ENCODE measurements at regions not wholly inside any gene's neighbourhood (a gene's known extent, or its start where the extent isn't known, plus 50 kb on each side); places are given as distances from the start of the nearest gene placed in this dataset.

- TF ChIP-seq CBFA2T2 (conservative IDR thresholded peaks at IDR 0.05) (peak; percentile 52), ZSCAN29 (IDR thresholded peaks at IDR 0.05) (no peak), ZNF263 (CRISPR knock-in tag; IDR thresholded peaks at IDR 0.05; ENCODE audit: borderline replicate concordance) (no peak), CBFA2T3 (IDR thresholded peaks at IDR 0.05) (peak; percentile 67), TAL1 (IDR thresholded peaks at IDR 0.05) (peak; percentile 38; the same call in 1 of the 2 replicates), TCF3 (CRISPR knock-in tag; IDR thresholded peaks at IDR 0.05) (peak; percentile 37; the same call in 1 of the 2 replicates)
- POLR2A ChIA-PET: interaction anchor here (0.7 to 0.9 kb wide), 2 partner anchors 7 to 13 kb away, joined by 3 to 4 read pairs; no protein-coding TSS in a partner anchor
- Histone ChIP-seq H3K27ac (ENCODE audit: extremely low read depth, low read depth, low read length) (no peak overlapping the region; the same call in 2 of the 3 replicates), H4K20me1 (replicated peaks; ENCODE audit: control insufficient read depth, insufficient read depth, low read length) (no peaks in the 10 kb centered on the region), H3K4me1 (replicated peaks in 1 of 2; ENCODE audit: control insufficient read depth in 2 of 2, insufficient read depth in 2 of 2, low read length in 2 of 2) (peaks cover 3 to 16% of the 10 kb centered on the region in 2 experiments; a peak in 4 of 5 replicates), H3K4me2 (ENCODE audit: insufficient read depth, low read length) (peak overlapping the region; percentile 41; the same call in 1 of the 2 replicates), H3K27me3 (ENCODE audit: control insufficient read depth in 2 of 2, insufficient read depth in 2 of 2, low read length in 2 of 2) (no peaks in the 10 kb centered on the region), H2AFZ (ENCODE audit: low read depth, low read length) (peak overlapping the region; percentile 22; the same call in 1 of the 2 replicates), H3K79me2 (ENCODE audit: control insufficient read depth, insufficient read depth, low read length) (no peaks in the 10 kb centered on the region), H3K9ac (ENCODE audit: insufficient read depth in 1 of 2, low read depth in 2 of 2, low read length in 2 of 2) (no peak overlapping the region), H3K4me3 (no peak overlapping the region), H3K9me1 (ENCODE audit: control insufficient read depth, insufficient read depth, low read length) (no peaks in the 10 kb centered on the region), H3K36me3 (ENCODE audit: control insufficient read depth, insufficient read depth, low read length) (no peaks in the 10 kb centered on the region), H3K9me3 (replicated peaks; ENCODE audit: control insufficient read depth, insufficient read depth, low read depth, low read length) (no peaks in the 10 kb centered on the region)
- ATAC-seq (peak; percentile 74), FAIRE-seq (no peak), DNase-seq (ENCODE audit: extremely low read depth in 1 of 4, low spot score in 3 of 4) (peak; percentile 17 to 27 (median 21))
- in situ Hi-C loops (cut with MboI) (no loop called here), intact Hi-C loops (cut with micrococcal nuclease) (no loop called here)
- no TSS peak for BruUV-seq (replicated peaks)
- CTCF ChIA-PET (ENCODE audit: low intra/inter-chr PET ratio): no interaction called here
- WGBS (ENCODE audit: insufficient coverage, low coverage, missing lambda C conversion rate): 22% methylated on average over 6 of the region's 8 CpGs
Measured at GRCh38 chr20:22826306-22827230, 208.5 kb upstream of the SSTR4 start.

Measured in K562 (cell line).